ENCODE measurements at regions not wholly inside any gene's neighbourhood (a gene's known extent, or its start where the extent isn't known, plus 50 kb on each side); places are given as distances from the start of the nearest gene placed in this dataset.

DNA sequence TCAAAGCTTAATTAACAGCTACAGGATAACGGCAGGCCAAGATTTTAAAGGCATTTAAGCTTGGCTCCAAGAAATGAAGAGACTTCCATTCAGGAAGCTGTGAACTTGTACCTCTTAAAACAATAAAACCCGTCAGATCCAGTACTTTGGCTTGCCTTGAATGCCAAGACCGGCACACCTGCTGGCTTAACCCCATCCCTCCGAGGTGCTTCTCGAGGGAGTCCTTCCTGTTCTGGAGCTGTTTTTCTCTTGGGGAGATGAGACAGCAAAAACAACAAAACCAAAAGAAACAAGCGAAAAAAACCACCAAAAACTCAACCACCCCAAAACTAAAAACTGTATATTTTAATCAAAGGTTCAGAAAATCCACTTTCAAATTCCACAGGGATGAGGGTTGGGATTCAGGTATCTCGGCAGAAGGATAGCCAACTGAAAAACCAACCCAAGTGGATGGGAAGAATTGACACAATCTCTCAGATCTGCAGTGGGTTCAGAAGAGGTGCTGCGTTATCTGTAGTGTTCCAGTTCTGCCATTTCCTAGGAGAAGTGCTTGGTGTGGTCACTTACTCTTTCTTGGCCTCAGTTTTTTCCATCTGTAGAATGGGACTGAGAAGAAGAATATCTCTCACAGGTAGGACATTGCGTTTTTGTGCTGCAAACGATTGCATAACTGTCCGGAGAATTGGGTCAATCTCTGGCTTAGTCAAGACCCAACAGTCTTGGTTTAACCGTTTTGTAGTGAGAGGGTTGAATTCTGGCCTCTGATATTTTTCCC is 420.1 kb downstream of the VRK1 start:
- DNase-seq: no peak

DNA sequence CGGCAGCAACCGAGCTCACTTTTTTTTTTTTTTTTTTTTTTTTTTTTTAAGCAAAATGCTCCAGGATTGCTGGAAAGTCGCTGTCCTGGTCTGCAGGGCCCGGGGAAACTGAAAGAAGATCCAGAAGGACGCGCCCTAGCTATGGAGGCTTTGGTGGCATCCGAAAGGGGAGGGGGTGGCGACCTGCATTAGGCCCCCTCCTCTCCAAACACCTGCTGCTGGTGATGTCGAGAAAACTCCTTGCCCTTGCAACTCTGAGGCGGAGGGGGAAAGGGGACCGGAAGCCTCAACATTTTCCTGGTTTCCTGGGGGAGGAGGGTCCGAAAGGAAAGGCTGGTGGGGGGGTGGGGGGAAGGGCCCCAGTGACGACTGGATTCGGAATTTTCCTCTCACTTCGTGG is 421.1 kb downstream of the VRK1 start:
- DNase-seq: no peak

DNA sequence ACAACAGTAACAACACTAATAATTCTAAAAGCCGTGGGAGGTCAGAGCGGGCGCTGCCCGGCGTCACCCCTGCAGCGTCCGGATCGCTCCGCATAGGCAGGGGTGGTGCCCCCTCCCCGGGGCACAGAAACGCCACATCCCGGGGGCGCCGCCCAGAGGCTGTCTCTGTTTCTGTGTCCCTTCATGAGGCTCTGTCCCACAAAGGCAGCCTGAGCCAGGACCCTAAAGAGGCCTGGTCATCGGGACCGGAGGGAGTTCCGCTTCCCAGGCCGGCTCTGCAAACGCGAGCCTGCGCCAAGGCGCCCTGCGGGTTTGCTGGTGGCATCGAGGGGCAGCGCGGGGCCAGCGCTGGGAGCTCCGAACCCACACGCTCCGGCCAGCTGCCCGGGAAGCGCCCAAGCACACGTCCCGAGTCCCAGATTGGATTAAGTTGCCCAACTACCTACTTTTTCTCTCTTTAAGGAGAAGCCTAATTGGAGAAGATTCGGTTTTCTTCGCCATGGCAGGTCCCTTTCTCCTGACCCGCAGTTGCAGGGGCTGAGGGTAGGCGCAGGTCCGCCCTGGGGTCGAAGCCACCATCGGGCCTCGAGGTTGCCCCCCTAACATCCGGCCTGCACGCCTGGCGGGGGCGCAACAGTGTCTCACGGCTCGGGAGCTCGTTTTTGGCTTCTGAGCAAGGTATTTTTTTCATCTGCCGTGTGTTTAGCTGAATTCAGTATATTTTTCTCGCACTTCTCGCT is 421.7 kb downstream of the VRK1 start:
- no peak for DNase-seq

DNA sequence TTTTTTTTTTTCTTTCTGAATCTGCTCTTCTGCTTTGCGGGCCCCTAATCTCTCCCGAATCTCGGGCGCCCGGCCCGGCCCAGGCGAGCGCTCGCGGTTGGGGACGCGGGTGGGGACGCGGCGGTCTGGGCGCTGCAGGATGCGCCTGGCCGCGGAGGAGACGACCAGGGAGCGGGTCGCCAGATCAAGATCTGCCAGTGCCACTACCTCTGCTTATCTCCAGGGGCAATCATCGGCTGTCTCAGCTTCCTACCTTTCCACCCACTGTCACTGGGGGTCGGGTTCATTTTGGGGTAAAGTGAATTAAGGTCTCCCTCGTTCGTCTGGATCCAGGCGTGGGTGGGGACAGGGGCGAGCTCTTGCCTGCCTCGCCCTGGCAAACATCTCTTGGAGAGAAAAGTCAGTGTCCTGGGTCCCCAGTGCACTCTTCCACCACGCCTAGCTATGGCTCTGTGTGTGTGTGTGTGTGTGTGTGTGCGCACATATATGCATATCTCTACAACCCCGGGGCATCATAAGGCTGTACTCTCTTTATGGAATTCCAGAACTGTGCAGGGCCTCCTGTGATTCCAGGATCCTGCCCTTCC is 422.3 kb downstream of the VRK1 start:
- no peak for DNase-seq

DNA sequence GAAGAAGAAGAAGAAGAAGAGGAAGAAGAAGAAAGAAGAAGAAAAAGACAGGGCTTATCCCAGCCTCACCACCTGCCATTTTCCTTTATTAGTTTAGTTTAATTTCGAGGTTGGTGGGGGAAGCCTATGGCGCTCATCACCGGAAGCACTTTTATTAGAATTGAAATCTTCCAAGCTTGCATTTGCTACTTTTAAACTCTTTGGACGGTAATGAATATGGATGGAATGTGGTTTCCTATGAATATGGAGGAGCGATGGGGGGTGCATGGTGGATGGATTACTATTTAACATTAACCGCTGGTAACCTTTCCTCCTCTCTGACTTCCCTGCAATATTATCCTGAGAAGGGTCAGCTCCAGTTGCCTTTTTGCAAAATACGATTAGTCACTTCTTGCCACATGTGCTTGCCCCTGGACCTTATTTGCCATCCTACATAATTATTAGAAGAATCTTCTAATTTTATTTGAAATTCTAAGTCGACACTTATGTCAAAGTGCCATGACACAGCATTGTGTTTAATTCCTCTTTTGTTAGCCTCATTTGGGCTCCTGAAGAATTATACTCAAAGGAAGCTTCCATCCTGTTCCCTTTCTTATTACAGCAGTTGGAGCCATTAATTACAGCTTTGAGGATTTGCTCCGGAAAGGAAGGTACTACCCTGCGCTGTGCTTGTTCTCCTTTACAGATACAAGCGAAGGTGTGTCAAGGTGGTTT is 424.5 kb downstream of the VRK1 start:
- DNase-seq: no peak

DNA sequence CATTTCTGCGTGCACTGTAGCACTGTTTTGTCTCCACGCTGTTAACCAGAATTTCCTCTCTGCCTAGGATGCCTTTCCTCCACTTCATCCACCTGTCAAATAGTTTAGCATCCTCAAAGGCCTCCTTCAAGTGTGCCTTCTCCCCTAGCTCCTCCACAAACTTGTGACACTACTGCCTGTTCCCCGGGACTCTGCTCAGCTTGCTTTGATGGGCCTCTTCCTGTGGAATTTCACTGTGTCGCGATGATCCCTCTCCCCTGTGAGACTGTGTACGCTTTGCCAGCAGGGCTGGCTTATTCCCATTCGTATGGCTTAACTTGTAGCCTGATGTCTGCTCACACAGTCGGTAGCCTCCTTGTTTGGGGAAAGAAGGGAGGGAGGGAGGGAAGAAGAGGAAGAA is 426.8 kb downstream of the VRK1 start:
- DNase-seq: no peak

DNA sequence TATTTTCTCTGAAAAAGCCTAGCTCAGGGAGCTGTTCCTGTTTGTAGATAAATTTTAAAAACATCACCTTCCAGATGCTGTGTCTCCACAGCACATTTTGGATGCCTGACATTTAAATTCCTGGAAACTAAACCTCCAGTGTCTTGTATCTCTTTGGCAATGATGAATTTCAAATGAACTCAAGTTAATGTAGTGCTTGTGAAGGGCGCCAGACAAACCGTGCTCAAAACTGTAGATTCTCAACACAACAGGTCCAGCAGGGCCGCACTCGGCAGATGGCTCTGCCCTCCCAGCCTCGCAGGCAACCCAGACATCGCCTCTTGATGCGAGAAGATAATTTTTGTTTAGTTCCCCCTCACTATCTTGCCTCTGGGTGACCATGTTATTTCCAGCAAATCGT is 432.9 kb downstream of the VRK1 start:
- no peak for DNase-seq

DNA sequence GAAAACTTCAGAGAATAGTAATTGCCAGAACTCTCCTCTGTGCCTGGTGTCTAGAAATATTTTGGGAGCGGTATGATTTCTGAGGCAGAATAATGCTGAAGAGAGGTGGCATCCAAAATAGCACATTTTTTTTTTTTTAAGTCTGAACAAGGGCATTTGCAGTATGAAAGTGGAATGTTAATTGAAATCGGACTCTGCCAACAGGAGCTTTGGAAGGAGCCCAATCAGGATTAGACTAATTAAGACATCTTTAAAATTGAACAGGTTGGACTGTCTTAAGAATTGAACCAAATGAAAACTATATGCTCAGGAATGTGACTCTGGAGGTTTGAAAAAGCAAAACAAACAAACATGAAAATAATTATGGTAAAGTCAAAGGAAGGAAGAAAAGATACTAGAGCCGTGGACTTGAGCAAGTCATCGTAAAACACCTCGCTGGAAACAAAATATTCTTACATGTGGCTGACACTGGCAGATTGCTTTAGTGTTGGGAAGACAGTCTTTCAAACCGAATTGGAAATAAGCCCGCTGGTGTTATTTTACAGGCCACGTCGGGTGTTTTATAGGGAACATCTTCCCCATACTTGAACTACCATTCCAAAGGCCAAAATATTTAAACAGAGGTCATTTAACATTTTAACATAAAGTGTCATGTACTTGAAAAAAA is 436.3 kb downstream of the VRK1 start:
- DNase-seq: no peak

DNA sequence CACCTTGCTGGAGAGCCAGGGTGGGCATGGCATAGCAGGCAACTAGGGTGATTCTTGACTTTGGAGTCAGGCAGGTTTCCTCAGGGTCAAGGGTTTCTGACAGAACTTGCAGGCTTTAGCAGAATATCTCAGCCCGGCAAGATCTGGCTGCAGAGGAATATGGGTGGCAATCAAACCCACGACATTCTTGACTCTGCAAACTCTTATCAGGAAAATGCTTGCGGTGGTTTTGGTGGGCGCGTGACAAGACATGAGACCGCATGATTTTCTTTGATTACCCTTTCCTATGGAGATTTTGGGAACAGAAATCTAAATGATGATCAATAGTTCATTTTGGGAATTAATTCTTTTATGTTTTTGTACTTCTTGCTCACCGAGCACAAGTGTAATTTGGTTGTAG is 449.5 kb downstream of the VRK1 start:
- no peak for DNase-seq

DNA sequence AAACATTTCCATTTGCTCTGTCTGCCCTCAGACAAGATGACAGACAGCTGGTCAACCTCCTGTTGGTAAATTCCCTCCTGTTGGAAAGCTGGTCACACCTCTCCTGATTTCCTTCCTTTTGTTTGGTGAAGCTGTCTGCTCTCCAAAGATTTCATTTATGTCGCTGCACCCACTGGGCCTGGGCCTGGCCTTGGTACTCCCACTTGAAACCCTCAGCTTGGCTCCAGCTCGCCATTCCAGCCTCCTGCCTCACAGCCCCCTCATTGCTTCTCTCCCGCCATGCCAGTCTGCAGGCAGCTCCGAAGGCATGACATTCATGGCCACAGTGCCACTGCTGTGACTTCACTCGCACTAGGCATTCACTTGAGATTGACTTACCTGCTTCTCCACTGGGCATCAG is 451.8 kb downstream of the VRK1 start:
- DNase-seq: no peak

DNA sequence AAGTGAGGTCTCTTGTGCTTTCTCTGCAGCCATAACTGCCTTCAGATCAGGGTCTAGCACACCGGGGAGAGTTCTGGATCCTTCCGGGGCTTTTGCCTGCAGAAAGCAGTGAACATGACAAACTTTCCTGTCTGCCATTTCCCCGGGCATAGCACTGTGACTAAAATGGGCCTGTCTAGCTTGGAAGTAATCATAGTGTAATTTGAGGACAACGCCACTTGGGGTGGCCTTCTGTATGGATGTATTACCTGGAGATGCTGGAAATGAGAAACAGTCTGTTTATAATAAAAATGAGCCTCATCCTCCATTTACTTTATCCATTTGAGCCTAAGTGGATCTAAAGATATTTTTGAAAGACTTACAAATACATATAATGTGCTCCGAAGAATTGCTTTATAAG is 453.7 kb downstream of the VRK1 start:
- no peak for DNase-seq

DNA sequence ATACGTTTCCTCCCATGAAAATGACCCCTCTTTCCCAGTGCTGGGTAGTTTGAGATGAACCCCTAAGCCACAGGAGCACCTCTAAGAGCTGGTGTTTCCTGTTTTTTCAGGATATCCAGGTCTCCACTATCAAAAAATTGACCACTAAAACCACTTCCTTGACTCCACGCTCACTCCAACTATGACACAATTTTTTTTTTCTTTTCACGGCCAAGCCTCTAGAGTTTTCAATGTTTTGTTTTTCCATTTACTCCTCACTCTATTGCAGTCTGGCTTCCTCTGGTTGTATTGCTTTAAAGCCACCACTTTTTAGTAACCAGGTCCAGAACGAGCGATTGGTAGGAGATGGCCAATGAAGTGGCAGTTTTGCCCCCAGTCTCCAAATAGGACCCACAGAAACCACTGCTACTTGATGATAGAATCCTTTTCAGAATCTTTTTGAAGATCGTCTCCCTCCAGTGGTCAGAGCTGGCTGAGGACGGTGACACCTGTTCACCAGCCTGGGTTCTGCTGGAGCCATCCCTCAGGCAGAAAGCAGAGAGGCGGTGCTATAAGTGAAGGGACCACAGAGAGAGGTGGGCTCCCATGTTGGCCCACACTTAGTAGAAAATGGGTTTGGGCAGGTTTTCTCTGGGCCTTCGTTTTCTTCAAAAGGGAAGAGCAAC is 454.4 kb downstream of the VRK1 start:
- no peak for DNase-seq

DNA sequence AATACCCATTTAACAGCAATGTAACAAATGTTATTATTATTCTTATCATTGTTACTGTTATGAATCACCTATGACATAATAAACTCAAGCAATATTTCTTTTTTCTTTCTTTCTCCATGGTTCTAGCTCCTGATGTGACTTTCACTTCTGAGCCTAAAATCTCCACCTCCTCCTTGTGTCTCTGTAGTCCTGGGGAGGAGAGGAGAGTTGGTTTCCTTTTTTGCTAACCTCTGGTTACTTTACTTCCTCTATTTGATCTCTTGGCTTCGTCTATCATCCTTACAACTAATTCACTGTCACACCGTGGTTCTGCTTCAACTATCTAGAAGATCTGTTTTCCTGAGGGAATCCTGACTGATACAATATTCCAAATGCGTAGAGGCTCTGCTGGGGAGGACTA is 456.6 kb downstream of the VRK1 start:
- DNase-seq: no peak

DNA sequence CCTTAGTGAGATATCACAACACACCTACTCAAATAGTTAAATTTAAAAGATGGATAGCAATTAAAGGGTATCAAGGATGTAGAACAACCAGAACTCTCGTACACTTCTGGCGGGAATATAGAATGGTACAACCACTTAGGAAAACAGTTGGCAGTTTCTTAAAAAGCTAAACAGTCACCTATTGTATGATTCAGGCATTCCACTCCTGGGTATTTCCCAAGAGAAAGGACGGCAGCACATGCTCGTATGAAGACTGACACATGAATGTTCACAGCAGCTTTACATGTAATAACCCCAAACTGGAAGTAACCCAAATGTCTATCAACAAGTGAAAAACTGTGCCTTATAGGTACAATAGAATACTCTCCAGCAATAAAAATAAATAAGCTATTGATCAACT is 465.2 kb downstream of the VRK1 start:
- no peak for DNase-seq

DNA sequence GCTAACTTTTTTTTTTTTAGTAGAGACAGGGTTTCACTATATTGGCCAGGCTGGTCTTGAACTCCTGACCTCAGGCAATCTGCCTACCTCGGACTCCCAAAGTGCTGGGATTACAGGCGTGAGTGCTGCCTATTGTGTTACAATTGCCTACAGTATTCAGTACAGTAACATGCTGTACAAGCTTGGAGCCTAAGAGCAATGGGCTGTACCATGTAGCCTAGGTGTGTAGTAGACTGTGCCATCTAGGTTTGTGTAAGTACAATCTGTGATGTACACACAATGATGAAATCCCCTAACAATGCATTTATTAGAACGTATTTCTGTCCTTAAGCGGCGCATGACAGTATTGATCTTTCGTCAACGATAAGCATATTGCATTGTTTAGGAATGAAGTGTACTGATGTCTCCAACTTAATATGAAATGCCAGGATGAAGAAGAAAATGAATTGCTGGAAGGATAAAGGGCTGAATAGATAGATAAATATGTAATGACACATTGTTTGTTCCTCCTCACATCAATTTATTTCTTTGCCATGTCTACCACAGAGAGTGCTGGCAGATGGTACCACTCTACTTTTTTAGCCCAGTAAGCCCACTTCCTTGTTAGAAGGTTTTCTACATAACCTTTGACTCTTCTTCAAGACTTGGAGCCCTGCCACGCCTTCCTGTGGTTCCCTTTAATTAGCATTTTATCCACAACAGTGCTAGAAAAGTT is 467.5 kb downstream of the VRK1 start:
- DNase-seq: no peak

DNA sequence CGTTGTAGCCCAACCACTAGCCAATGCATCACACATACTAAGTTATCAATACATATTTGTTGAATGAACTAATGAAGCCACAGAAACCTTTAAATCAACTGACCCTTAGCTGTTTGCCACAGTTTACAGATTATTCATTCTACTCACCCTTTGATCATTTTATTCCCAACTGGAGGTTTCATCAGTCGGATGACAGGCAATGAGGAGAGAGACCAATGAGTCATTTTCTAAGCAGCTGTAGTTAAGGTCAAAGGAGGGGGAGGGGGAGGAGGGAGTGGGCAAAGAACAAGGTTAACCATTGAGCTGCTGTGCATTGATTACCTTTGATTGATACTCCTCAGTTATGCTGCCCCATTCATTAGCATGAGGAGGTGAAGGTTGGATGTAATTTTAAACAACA is 469.5 kb downstream of the VRK1 start:
- no peak for DNase-seq

DNA sequence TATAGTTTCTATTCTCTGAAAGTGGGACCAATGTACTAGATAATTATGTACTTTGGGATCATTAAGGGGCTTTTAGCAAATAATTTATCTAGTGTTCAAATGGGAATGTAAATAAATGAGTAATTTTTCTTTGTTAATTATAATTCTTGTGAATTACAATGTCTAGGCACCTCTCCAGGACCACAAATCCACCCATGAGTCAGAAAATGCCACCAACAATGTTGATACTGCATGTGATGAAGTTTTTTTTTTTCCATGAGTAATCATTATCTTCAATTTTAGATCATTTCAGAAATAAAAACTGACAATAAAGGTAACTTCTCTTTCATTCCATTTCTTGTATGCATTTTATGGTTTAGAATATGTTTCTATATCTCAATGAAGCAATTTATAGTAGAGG is 470.3 kb downstream of the VRK1 start:
- no peak for DNase-seq

DNA sequence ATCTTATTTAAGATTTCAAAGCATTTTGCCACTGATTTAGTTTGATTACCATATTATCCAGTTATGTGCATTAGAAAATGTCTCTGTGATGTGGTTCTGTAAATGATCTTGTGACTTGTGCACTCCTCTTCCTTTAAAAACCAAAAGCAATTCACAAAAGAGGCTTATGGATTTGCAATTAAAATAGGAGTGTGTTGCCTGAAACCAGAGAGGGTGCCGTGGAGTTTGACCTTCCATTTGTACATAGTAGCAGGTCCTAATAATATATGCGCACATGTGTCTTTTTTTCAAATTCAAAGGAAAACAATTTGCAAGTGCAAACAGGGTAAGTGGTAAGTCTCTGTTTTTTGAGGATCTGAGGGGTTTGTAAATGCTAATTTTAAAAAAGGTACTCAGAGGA is 470.9 kb downstream of the VRK1 start:
- DNase-seq: no peak

DNA sequence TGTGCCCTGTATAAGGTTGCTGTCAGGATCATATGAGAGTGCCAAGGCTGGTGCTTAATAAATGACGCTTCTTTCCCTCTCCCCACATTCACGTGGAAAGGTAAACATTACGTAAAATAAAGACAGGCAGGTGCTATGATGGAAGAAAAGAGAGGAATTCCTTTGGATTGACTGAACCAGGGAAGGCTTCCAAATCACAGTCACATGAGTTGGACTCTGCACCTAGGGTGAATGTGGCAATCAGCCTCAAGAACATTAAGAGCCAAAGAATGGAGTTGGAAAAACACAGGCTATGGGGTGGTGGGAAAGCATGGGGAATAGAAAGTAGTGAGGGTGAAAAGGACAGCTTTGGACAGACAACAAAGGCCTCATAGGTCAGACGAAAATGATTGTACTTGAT is 473.1 kb downstream of the VRK1 start:
- no peak for DNase-seq

DNA sequence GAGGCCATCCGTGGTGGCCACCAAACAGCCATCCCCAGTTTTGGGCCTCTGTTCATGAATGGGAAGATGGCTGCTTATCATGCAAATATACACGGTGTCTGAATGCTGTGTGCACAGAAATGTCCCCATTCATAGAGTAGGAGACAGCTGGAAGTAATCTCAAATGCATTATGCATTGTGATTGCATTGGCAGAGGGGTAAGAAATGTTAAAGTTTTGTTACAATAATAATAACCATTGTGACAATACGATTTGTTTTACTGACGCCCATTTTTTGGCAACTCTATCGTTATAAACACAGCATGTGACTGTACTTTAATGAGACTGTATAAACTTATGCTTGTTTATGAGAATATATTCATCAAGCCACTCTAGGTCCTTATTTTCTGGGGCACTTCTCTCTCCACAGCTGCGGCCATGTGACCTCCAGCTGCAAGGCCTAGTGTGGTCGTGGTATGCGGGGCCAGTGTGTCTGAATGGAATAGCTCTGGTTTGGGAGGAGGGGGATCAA is 474.3 kb downstream of the VRK1 start:
- DNase-seq: no peak

DNA sequence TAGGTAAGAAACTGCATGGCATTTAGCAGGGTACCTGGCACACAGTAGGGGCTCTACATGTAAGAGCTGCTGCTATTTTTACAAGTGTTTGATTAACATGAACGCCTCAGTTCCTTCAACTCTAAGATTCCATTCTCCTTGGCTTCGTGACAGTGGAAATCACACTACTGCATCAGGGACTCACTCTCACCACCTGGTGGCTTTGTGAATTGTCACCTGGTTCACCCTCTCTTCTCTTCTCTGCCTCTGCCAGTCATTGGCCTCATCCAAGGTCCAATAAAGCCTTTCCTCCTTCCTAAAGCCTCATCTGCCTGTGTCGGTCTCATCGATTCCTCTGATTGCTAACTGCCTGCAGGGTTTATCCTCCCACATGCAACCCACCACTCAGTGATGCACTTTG is 476.4 kb downstream of the VRK1 start:
- no peak for DNase-seq

DNA sequence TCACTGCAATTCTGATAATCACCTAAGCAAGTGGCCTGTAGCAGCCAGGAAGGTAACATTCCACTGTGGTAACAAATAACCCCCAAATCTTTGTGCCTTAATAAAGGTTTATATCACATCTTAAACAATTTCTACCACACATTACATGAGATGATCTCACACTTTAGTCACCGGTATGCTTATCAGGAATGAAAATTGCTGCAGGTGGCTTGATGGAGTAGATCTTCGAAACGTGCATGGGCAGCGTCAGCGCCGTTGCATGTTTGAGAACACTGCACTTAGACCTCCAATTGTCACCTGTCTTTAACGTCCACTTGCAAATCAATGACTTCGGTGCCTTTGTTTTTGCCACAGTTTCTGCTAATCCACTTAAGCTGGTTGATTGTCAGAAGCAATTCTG is 477.4 kb downstream of the VRK1 start:
- DNase-seq: no peak

Measured in GF-D8 (cell line).